A673 (cell line): ENCODE measurements at regions not wholly inside any gene's neighbourhood (a gene's known extent, or its start where the extent isn't known, plus 50 kb on each side); places are given as distances from the start of the nearest gene placed in this dataset.

ENCODE experiments used
- BruUV-seq: library from RNA; stranded (reverse); fragments of 400-500 nt; replicated peaks from 2 replicates; lab custom pipeline; 2021; lab: Mats Ljungman, UMichigan
- CTCF ChIA-PET: fragments of 300-600 bp; sonication (Branson Sonifier 250); formaldehyde crosslinking; loops from one replicate; lab custom pipeline; 2022; ENCODE audit warnings: antibody characterized with exemption; lab: Charles Lee
- POLR2A ChIA-PET: fragments of 300-600 bp; sonication (Branson Sonifier 250); formaldehyde crosslinking; loops from one replicate; lab custom pipeline; 2022; ENCODE audit warnings: antibody characterized with exemption; ENCODE audit not compliant: low non-redundant PET; lab: Charles Lee
- DNase-seq: peaks from one replicate; pipeline ENCODE4 v3.0.0-alpha.2; 2015; ENCODE audit warnings: low spot score
- H3K27ac ChIP-seq: fragments of 200-600 bp; sonication (generic); 2 replicates; pipeline ENCODE4 v1.5.1; 2016; ENCODE audit warnings: mixed run types, low read depth, mild to moderate bottlenecking, mixed read lengths, antibody characterized with exemption, low read length; ENCODE audit not compliant: poor library complexity, severe bottlenecking
- H3K27me3 ChIP-seq: fragments of 200-600 bp; sonication (generic); replicated peaks from 2 replicates; pipeline ENCODE4 v1.6.1; 2017; ENCODE audit warnings: mixed run types, low read depth, mild to moderate bottlenecking, mixed read lengths, antibody characterized with exemption, low read length; ENCODE audit not compliant: insufficient read depth, poor library complexity
- H3K36me3 ChIP-seq: fragments of 200-600 bp; sonication (generic); 2 replicates; pipeline ENCODE4 v1.6.1; 2016; ENCODE audit warnings: mixed run types, mild to moderate bottlenecking, mixed read lengths, antibody characterized with exemption, low read length; ENCODE audit not compliant: insufficient read depth, poor library complexity, severe bottlenecking
- H3K4me1 ChIP-seq: fragments of 200-600 bp; sonication (generic); 2 replicates; pipeline ENCODE4 v1.6.1; 2017; ENCODE audit warnings: mixed run types, mild to moderate bottlenecking, mixed read lengths, antibody characterized with exemption, low read length; ENCODE audit not compliant: insufficient read depth, poor library complexity, severe bottlenecking
- H3K4me3 ChIP-seq: fragments of 200-600 bp; sonication (generic); 2 replicates; pipeline ENCODE4 v1.5.1; 2016; ENCODE audit warnings: low read depth, mixed run types, mild to moderate bottlenecking, mixed read lengths, low read length; ENCODE audit not compliant: poor library complexity, severe bottlenecking
- H3K9me3 ChIP-seq: fragments of 200-600 bp; sonication (generic); 2 replicates; pipeline ENCODE4 v1.6.1; 2016; ENCODE audit warnings: mixed run types, low read depth, mild to moderate bottlenecking, mixed read lengths, antibody characterized with exemption, low read length; ENCODE audit not compliant: poor library complexity, severe bottlenecking
- EZH2 ChIP-seq: fragments of 200-600 bp; sonication (generic); IDR thresholded peaks from 2 replicates; pipeline ENCODE4 v1.6.1; 2017; ENCODE audit warnings: borderline replicate concordance, low read depth, mild to moderate bottlenecking, mixed read lengths, antibody characterized with exemption, low read length; ENCODE audit not compliant: poor library complexity, severe bottlenecking
- intact Hi-C: fragments of 100-400 bp; cut with micrococcal nuclease; formaldehyde crosslinking; loops from one replicate; pipeline ENCODE4 v1.10.0; 2022; ENCODE audit not compliant: unreplicated experiment
- TF ChIP-seq, protein P1 (sequence below): fragments of 300-800, 200-600 bp; sonication (generic); conservative IDR thresholded peaks from 2 replicates; pipeline ENCODE4 v1.5.1; 2017; ENCODE audit warnings: low read depth, mild to moderate bottlenecking, antibody characterized with exemption, low read length, moderate library complexity, mixed read lengths

DNA sequence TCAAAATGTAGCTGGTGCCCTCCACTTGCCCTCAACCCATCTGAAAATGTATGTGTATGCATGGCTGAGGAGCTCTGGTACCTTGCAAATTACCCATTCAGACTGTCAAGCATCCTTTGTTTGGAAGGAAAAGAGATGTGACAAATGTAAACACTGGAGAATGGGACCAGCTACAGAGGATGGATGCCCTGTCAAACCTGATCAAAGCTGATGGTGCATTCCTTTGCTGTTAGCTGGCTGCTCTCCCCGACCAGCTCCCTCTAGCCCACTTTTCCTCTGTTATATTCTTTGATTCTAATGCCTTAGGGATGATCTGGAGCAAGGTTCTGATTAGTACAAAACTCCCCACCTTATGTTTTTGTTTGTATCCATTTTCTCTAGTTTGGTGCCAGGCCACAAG lies 310.3 kb downstream of the C12orf75 start:
- no peak for DNase-seq
- H3K36me3 ChIP-seq, result no peaks in the 10 kb centered on the region
- peaks cover 7% of the 10 kb centered on the region for H3K9me3 ChIP-seq
- H3K4me1 ChIP-seq, result no peaks in the 10 kb centered on the region
- intact Hi-C loops, result no loop called here
- CTCF ChIA-PET, result no interaction called here
- no peak for TF ChIP-seq EZH2
- TF ChIP-seq, protein P1, sequence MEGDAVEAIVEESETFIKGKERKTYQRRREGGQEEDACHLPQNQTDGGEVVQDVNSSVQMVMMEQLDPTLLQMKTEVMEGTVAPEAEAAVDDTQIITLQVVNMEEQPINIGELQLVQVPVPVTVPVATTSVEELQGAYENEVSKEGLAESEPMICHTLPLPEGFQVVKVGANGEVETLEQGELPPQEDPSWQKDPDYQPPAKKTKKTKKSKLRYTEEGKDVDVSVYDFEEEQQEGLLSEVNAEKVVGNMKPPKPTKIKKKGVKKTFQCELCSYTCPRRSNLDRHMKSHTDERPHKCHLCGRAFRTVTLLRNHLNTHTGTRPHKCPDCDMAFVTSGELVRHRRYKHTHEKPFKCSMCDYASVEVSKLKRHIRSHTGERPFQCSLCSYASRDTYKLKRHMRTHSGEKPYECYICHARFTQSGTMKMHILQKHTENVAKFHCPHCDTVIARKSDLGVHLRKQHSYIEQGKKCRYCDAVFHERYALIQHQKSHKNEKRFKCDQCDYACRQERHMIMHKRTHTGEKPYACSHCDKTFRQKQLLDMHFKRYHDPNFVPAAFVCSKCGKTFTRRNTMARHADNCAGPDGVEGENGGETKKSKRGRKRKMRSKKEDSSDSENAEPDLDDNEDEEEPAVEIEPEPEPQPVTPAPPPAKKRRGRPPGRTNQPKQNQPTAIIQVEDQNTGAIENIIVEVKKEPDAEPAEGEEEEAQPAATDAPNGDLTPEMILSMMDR, result no peak
- POLR2A ChIA-PET, result no interaction called here
- H3K27ac ChIP-seq, result no peak overlapping the region
- BruUV-seq, result no TSS peak
- H3K27me3 ChIP-seq, result no peaks in the 10 kb centered on the region
- H3K4me3 ChIP-seq, result no peak overlapping the region

DNA sequence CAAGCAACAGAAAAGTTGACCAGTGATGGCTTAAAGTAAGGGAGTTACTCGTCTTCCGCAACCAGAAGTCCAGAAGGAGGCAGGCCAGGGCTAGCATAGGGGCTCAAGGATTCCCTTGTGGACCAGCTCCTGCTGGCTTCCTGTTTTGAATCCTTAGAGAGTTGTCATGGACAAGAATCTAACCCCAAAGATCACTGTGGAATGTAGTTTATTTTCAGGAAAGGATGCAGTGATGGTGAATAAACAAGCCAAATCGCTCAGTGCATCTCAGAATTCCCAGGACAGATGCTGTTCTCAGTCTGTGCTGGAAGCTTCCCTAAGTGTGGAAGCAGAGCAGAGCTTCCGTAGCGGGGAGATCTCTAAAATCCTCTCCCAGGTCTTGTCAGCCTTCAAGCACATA lies 311.3 kb downstream of the C12orf75 start:
- TF ChIP-seq, protein P1, result no peak
- no peak for TF ChIP-seq EZH2
- Histone ChIP-seq H3K4me3 (no peak overlapping the region), H3K27me3 (no peaks in the 10 kb centered on the region), H3K36me3 (no peaks in the 10 kb centered on the region), H3K9me3 (peaks cover 3% of the 10 kb centered on the region), H3K4me1 (no peaks in the 10 kb centered on the region), H3K27ac (no peak overlapping the region)
- intact Hi-C loops, result no loop called here
- CTCF ChIA-PET, result no interaction called here
- POLR2A ChIA-PET, result no interaction called here
- BruUV-seq, result no TSS peak
- no peak for DNase-seq

DNA sequence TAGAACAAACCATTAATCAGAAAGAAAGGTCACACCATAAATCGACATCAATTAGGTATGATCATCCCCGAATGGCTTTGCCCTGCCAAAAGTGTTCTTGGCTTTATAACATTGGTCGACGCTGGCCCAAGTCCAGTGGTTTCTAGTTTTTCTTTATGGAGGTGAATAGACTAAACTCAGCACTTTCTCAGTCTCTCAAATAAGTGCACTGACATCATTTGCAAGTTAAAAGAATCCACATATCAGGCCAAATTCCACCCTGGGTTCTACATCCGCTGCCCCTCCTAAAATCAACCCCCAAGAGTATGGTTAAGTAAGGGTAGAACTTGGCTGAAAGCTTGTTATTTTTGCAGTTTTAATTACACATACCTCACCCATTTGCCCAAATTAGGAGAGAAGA lies 314.3 kb downstream of the C12orf75 start:
- ChIA-PET CTCF (no interaction called here), POLR2A (no interaction called here)

More for the DNA sequence above, 314.3 kb downstream of the C12orf75 start:
- TF ChIP-seq, protein P1, result no peak
- no peak for TF ChIP-seq EZH2
- H3K36me3 ChIP-seq, result no peaks in the 10 kb centered on the region
- no peaks in the 10 kb centered on the region for H3K9me3 ChIP-seq
- H3K27me3 ChIP-seq, result no peaks in the 10 kb centered on the region
- BruUV-seq, result no TSS peak
- H3K4me1 ChIP-seq, result no peaks in the 10 kb centered on the region
- intact Hi-C loops, result no loop called here
- H3K27ac ChIP-seq, result no peak overlapping the region
- no peak for DNase-seq
- no peak overlapping the region for H3K4me3 ChIP-seq
